H1 (cell line): ENCODE measurements at regions not wholly inside any gene's neighbourhood (a gene's known extent, or its start where the extent isn't known, plus 50 kb on each side); places are given as distances from the start of the nearest gene placed in this dataset.

Source experiments
- BACH1 ChIP-seq: IDR thresholded peaks from 2 replicates; pipeline ENCODE4 v1.6.1; 2012; ENCODE audit warnings: low read length, improper control_type of control experiment
- KDM5A ChIP-seq: fragments of 200-600 bp; IDR thresholded peaks from 2 replicates; pipeline ENCODE4 v1.7.1; 2012; ENCODE audit warnings: mild to moderate bottlenecking, low read length, inconsistent platforms, mixed read lengths
- MAX ChIP-seq: IDR thresholded peaks from 2 replicates; pipeline ENCODE4 v1.6.1; 2012; ENCODE audit warnings: inconsistent platforms
- POLR2AphosphoS5 ChIP-seq: IDR thresholded peaks from 2 replicates; pipeline ENCODE4 v1.6.1; 2011; ENCODE audit warnings: low read depth, low read length
- YY1 ChIP-seq: IDR thresholded peaks from 2 replicates; pipeline ENCODE4 v1.6.1; 2011; ENCODE audit warnings: low read depth, mild to moderate bottlenecking, low read length

GRCh38 chr13:79735228-79735627, 254.3 kb downstream of the NDFIP2 start (continued):
- TF ChIP-seq POLR2AphosphoS5: no peak
- TF ChIP-seq YY1: no peak
- no peak for TF ChIP-seq MAX
- no peak for TF ChIP-seq BACH1
- TF ChIP-seq KDM5A: no peak
